NCI-H524 (cell line): ENCODE measurements at regions not wholly inside any gene's neighbourhood (a gene's known extent, or its start where the extent isn't known, plus 50 kb on each side); places are given as distances from the start of the nearest gene placed in this dataset.
"Not testable (repeated sequence)": the region's sequence is repeated elsewhere in the genome, so short reads cannot be mapped to it uniquely, and the experiment has no call there.

ENCODE experiments used
- DNase-seq, 2 experiments: peaks; one replicate each; lab custom pipeline; 2025; lab: John Stamatoyannopoulos, UW

- no peak for DNase-seq
Observed at GRCh38 chr5:74534397-74535129, 106.0 kb downstream of the ENC1 start.

- no peak for DNase-seq
Observed at GRCh38 chr5:74530326-74531050, 110.0 kb downstream of the ENC1 start.

- no peak for DNase-seq
Observed at GRCh38 chr5:74529101-74529500, 111.4 kb downstream of the ENC1 start.

- no peak for DNase-seq
Observed at GRCh38 chr5:74526111-74526510, 114.4 kb downstream of the ENC1 start.

- not testable (repeated sequence) for DNase-seq
Observed at GRCh38 chr5:74524767-74525166, 115.8 kb downstream of the ENC1 start.

GRCh38 chr5:74523698-74524097 is 116.8 kb downstream of the ENC1 start:
- not testable (repeated sequence) for DNase-seq

GRCh38 chr5:74522838-74523237 is 117.7 kb downstream of the ENC1 start:
- not testable (repeated sequence) for DNase-seq

GRCh38 chr5:74521401-74521800 is 119.1 kb downstream of the ENC1 start:
- no peak for DNase-seq

GRCh38 chr5:74519679-74520078 is 120.8 kb downstream of the ENC1 start:
- no peak for DNase-seq

GRCh38 chr5:74519161-74519571 is 121.4 kb downstream of the ENC1 start:
- no peak for DNase-seq

- no peak for DNase-seq
Observed at GRCh38 chr5:74517700-74518099, 122.8 kb downstream of the ENC1 start.

GRCh38 chr5:74516211-74516636 is 124.3 kb downstream of the ENC1 start:
- DNase-seq: no peak

- no peak for DNase-seq
Observed at GRCh38 chr5:74514888-74515551, 125.5 kb downstream of the ENC1 start.

- DNase-seq: peak in 1 of 2 experiments; percentile 14
Observed at GRCh38 chr5:74511770-74512169, 128.8 kb downstream of the ENC1 start.

GRCh38 chr5:74510476-74511075 is 130.0 kb downstream of the ENC1 start:
- no peak for DNase-seq

- DNase-seq: peak; percentile 19 to 74
Observed at GRCh38 chr5:74507370-74508005, 133.0 kb downstream of the ENC1 start.

GRCh38 chr5:74506119-74506518 is 134.4 kb downstream of the ENC1 start:
- DNase-seq: no peak

- no peak for DNase-seq
Observed at GRCh38 chr5:74504463-74504862, 136.1 kb downstream of the ENC1 start.

GRCh38 chr5:74502479-74502950 is 138.0 kb downstream of the ENC1 start:
- no peak for DNase-seq

GRCh38 chr5:74501674-74502478 is 138.7 kb downstream of the ENC1 start:
- no peak for DNase-seq
